H1 (cell line): ENCODE measurements at regions not wholly inside any gene's neighbourhood (a gene's known extent, or its start where the extent isn't known, plus 50 kb on each side); places are given as distances from the start of the nearest gene placed in this dataset.

ENCODE experiments used
- CHD1 ChIP-seq: IDR thresholded peaks from 2 replicates; pipeline ENCODE4 v1.6.1; 2012; ENCODE audit warnings: low read depth, low read length, improper control_type of control experiment
- SP4 ChIP-seq: IDR thresholded peaks from 2 replicates; pipeline ENCODE4 v1.6.1; 2012; ENCODE audit warnings: low read length, inconsistent platforms
- TAF7 ChIP-seq: optimal IDR thresholded peaks from 2 replicates; pipeline ENCODE3; 2011; ENCODE audit warnings: low read depth, mild to moderate bottlenecking, inconsistent platforms, low read length, moderate library complexity, borderline replicate concordance
- TF ChIP-seq, protein P1 (sequence below): IDR thresholded peaks from 2 replicates; pipeline ENCODE4 v1.6.1; 2011; ENCODE audit warnings: low read length, improper control_type of control experiment

DNA sequence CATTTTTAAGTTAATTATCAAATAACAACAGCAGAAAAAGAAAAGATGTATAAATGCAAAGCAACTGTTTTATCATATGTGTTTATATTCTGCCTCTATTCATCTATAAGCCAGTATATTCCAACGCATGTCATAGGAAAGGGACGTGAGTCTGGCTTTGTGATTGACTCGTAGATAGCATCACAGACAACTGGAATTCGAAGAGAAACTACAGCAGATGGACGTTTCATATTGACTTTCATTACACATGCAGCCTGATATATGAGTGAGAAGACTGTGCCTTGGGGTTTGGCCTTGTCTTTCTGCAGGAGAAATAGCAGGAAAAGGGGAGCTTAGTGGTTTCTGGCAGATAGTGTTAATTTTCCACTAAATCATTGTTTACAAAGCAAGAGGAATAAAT, 1111.9 kb downstream of the MAT2B start (continued):
- TF ChIP-seq, protein P1, sequence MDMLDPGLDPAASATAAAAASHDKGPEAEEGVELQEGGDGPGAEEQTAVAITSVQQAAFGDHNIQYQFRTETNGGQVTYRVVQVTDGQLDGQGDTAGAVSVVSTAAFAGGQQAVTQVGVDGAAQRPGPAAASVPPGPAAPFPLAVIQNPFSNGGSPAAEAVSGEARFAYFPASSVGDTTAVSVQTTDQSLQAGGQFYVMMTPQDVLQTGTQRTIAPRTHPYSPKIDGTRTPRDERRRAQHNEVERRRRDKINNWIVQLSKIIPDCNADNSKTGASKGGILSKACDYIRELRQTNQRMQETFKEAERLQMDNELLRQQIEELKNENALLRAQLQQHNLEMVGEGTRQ = no peak
- TF ChIP-seq CHD1 (no peak), TAF7 (no peak), SP4 (no peak)
- TF ChIP-seq, all 59 proteins: peak for 0
